ENCODE measurements at regions not wholly inside any gene's neighbourhood (a gene's known extent, or its start where the extent isn't known, plus 50 kb on each side); places are given as distances from the start of the nearest gene placed in this dataset.

- Histone ChIP-seq H3K36me3 (no peaks in the 10 kb centered on the region), H3K9ac (no peak overlapping the region), H3K27me3 (no peaks in the 10 kb centered on the region), H3K27ac (no peak overlapping the region), H3K4me3 (no peak overlapping the region), H3K4me1 (no peaks in the 10 kb centered on the region), H3K9me3 (replicated peaks in 1 of 11) (peaks cover 0 to 15% (median 4%) of the 10 kb centered on the region in 11 experiments; a peak in 9 of 22 replicates), H4K20me1 (no peaks in the 10 kb centered on the region), H3K4me2 (no peak overlapping the region)
- no peak for TF ChIP-seq Cebpa-rat (IDR thresholded peaks at IDR 0.05)
These were observed 274.2 kb upstream of the ERCC4 start for GRCh38 chr16:13645601-13646245.

- H3K4me3 ChIP-seq: no peak overlapping the region
- H3K4me1 ChIP-seq: no peaks in the 10 kb centered on the region
- no peak overlapping the region for H3K27ac ChIP-seq
- H3K9ac ChIP-seq: no peak overlapping the region
- peaks cover 0 to 9% (median 2%) of the 10 kb centered on the region in 11 experiments; a peak in 5 of 22 replicates for H3K9me3 ChIP-seq (replicated peaks in 1 of 11)
- H3K27me3 ChIP-seq: no peaks in the 10 kb centered on the region
- no peaks in the 10 kb centered on the region for H3K36me3 ChIP-seq
- H4K20me1 ChIP-seq: no peaks in the 10 kb centered on the region
- no peak overlapping the region for H3K4me2 ChIP-seq
- no peak for TF ChIP-seq Cebpa-rat (IDR thresholded peaks at IDR 0.05)
These were observed 259.1 kb upstream of the ERCC4 start for GRCh38 chr16:13660807-13661206.

- Histone ChIP-seq H3K9me3 (replicated peaks in 1 of 11) (peaks cover 3 to 15% (median 4%) of the 10 kb centered on the region in 11 experiments; a peak in 12 of 22 replicates), H3K27me3 (no peaks in the 10 kb centered on the region), H3K4me1 (no peaks in the 10 kb centered on the region), H3K4me3 (no peak overlapping the region), H3K9ac (no peak overlapping the region), H3K4me2 (no peak overlapping the region), H4K20me1 (no peaks in the 10 kb centered on the region), H3K36me3 (no peaks in the 10 kb centered on the region), H3K27ac (no peak overlapping the region)
- TF ChIP-seq Cebpa-rat (IDR thresholded peaks at IDR 0.05): no peak
These were observed 254.1 kb upstream of the ERCC4 start for GRCh38 chr16:13665876-13666275.

- H3K36me3 ChIP-seq: no peaks in the 10 kb centered on the region
- H3K4me2 ChIP-seq: no peak overlapping the region
- no peak overlapping the region for H3K27ac ChIP-seq
- no peak for TF ChIP-seq Cebpa-rat (IDR thresholded peaks at IDR 0.05)
- H3K9me3 ChIP-seq (replicated peaks in 1 of 11): peaks cover 6 to 14% (median 6%) of the 10 kb centered on the region in 11 experiments; a peak in 12 of 22 replicates
- H4K20me1 ChIP-seq: no peaks in the 10 kb centered on the region
- no peak overlapping the region for H3K9ac ChIP-seq
- H3K4me1 ChIP-seq: no peaks in the 10 kb centered on the region
- no peaks in the 10 kb centered on the region for H3K27me3 ChIP-seq
- H3K4me3 ChIP-seq: no peak overlapping the region
These were observed 247.8 kb upstream of the ERCC4 start for GRCh38 chr16:13672196-13672595.

GRCh38 chr16:13680021-13680889 lies 239.7 kb upstream of the ERCC4 start:
- Histone ChIP-seq H3K9me3 (replicated peaks in 1 of 11) (no peaks in the 10 kb centered on the region), H3K36me3 (no peaks in the 10 kb centered on the region), H3K9ac (no peak overlapping the region), H3K4me1 (no peaks in the 10 kb centered on the region), H3K4me2 (no peak overlapping the region), H4K20me1 (no peaks in the 10 kb centered on the region), H3K27ac (no peak overlapping the region), H3K4me3 (no peak overlapping the region), H3K27me3 (no peaks in the 10 kb centered on the region)
- no peak for TF ChIP-seq Cebpa-rat (IDR thresholded peaks at IDR 0.05)

GRCh38 chr16:13684819-13685563 lies 235.0 kb upstream of the ERCC4 start:
- Histone ChIP-seq H3K9me3 (replicated peaks in 1 of 11) (no peaks in the 10 kb centered on the region), H3K36me3 (no peaks in the 10 kb centered on the region), H4K20me1 (no peaks in the 10 kb centered on the region), H3K27ac (no peak overlapping the region), H3K27me3 (no peaks in the 10 kb centered on the region), H3K4me2 (no peak overlapping the region), H3K4me3 (no peak overlapping the region), H3K4me1 (no peaks in the 10 kb centered on the region), H3K9ac (no peak overlapping the region)
- no peak for TF ChIP-seq Cebpa-rat (IDR thresholded peaks at IDR 0.05)

- H3K4me1 ChIP-seq: no peaks in the 10 kb centered on the region
- peaks cover 31 to 55% (median 39%) of the 10 kb centered on the region in 11 experiments for H3K9me3 ChIP-seq (replicated peaks in 1 of 11)
- H3K4me2 ChIP-seq: no peak overlapping the region
- H3K36me3 ChIP-seq: no peaks in the 10 kb centered on the region
- H3K9ac ChIP-seq: no peak overlapping the region
- no peak overlapping the region for H3K27ac ChIP-seq
- TF ChIP-seq Cebpa-rat (IDR thresholded peaks at IDR 0.05): no peak
- no peaks in the 10 kb centered on the region for H4K20me1 ChIP-seq
- H3K27me3 ChIP-seq: no peaks in the 10 kb centered on the region
- no peak overlapping the region for H3K4me3 ChIP-seq
These were observed 223.9 kb upstream of the ERCC4 start for GRCh38 chr16:13696017-13696416.

- Histone ChIP-seq H3K9me3 (replicated peaks in 1 of 11) (peaks cover 31 to 49% (median 39%) of the 10 kb centered on the region in 11 experiments), H3K4me1 (no peaks in the 10 kb centered on the region), H3K4me3 (no peak overlapping the region), H3K9ac (no peak overlapping the region), H3K36me3 (no peaks in the 10 kb centered on the region), H3K4me2 (no peak overlapping the region), H4K20me1 (no peaks in the 10 kb centered on the region), H3K27ac (no peak overlapping the region), H3K27me3 (no peaks in the 10 kb centered on the region)
- no peak for TF ChIP-seq Cebpa-rat (IDR thresholded peaks at IDR 0.05)
These were observed 222.9 kb upstream of the ERCC4 start for GRCh38 chr16:13697013-13697412.

- Histone ChIP-seq H3K4me1 (no peaks in the 10 kb centered on the region), H3K36me3 (no peaks in the 10 kb centered on the region), H3K4me2 (no peak overlapping the region), H3K9ac (no peak overlapping the region), H3K27me3 (no peaks in the 10 kb centered on the region), H3K9me3 (replicated peaks in 1 of 11) (peaks cover 26 to 43% (median 34%) of the 10 kb centered on the region in 11 experiments), H3K27ac (no peak overlapping the region), H3K4me3 (no peak overlapping the region), H4K20me1 (no peaks in the 10 kb centered on the region)
- TF ChIP-seq Cebpa-rat (IDR thresholded peaks at IDR 0.05): no peak
These were observed 222.4 kb upstream of the ERCC4 start for GRCh38 chr16:13697568-13697967.

Measured in BLaER1 treated with 17β-estradiol and CSF1 and Interleukin-3, amounts not matched to agents 10 nM and 100 nM (cell line).